GM23338 (cell line): ENCODE measurements at regions not wholly inside any gene's neighbourhood (a gene's known extent, or its start where the extent isn't known, plus 50 kb on each side); places are given as distances from the start of the nearest gene placed in this dataset.

Experiments used
- CREB1 ChIP-seq: fragments of 250-450 bp; sonication (Bioruptor Pico); IDR thresholded peaks from 2 replicates; pipeline ENCODE4 v1.5.0; 2020; ENCODE audit warnings: low read depth, mild to moderate bottlenecking, moderate library complexity
- EZH2 ChIP-seq: fragments of 200-600 bp; sonication (generic); IDR thresholded peaks from one replicate; pipeline ENCODE4 v1.8.0; 2017; ENCODE audit warnings: antibody characterized with exemption, mild to moderate bottlenecking, low read depth; ENCODE audit not compliant: unreplicated experiment
- EZH2phosphoT487 ChIP-seq: fragments of 200-600 bp; sonication (generic); IDR thresholded peaks from one replicate; pipeline ENCODE4 v1.8.1; 2018; ENCODE audit warnings: antibody characterized with exemption; ENCODE audit not compliant: unreplicated experiment
- JUNB ChIP-seq: IDR thresholded peaks from one replicate; pipeline ENCODE4 v1.6.1; 2016; ENCODE audit warnings: antibody characterized with exemption; ENCODE audit not compliant: unreplicated experiment
- NANOG ChIP-seq: IDR thresholded peaks from 2 replicates; pipeline ENCODE4 v1.6.1; 2016; ENCODE audit warnings: antibody characterized with exemption, borderline replicate concordance
- POLR2AphosphoS5 ChIP-seq: IDR thresholded peaks from 2 replicates; pipeline ENCODE4 v1.6.1; 2016; ENCODE audit warnings: antibody characterized with exemption, low read depth
- STAT1 ChIP-seq: IDR thresholded peaks from one replicate; pipeline ENCODE4 v1.6.1; 2016; ENCODE audit warnings: antibody characterized with exemption; ENCODE audit not compliant: unreplicated experiment
- ZNF114 ChIP-seq: fragments of 250-450 bp; sonication (Bioruptor Pico); IDR thresholded peaks from 2 replicates; pipeline ENCODE4 v1.5.0; 2020; ENCODE audit warnings: mild to moderate bottlenecking, moderate library complexity
- ZNF331 ChIP-seq: fragments of 250-450 bp; sonication (Bioruptor Pico); IDR thresholded peaks from 2 replicates; pipeline ENCODE4 v1.5.0; 2020; ENCODE audit warnings: low read depth, mild to moderate bottlenecking, moderate library complexity
- TF ChIP-seq, protein P1 (sequence below), 2 experiments: fragments of 200-600 bp in 1 of 2; sonication (generic) in 1 of 2; conservative IDR thresholded peaks; 2 replicates each; pipeline versions ENCODE4 v1.5.1 to v1.6.1; 2016 to 2017; ENCODE audit warnings: antibody characterized with exemption in 2 of 2, low read depth in 2 of 2, mild to moderate bottlenecking in 2 of 2, moderate library complexity in 1 of 2
- TF ChIP-seq, protein P2 (sequence below): IDR thresholded peaks from one replicate; pipeline ENCODE4 v1.6.1; 2018; ENCODE audit warnings: antibody characterized with exemption; ENCODE audit not compliant: unreplicated experiment
- TF ChIP-seq, protein P3 (sequence below): IDR thresholded peaks from 2 replicates; pipeline ENCODE4 v1.6.1; 2016; ENCODE audit warnings: antibody characterized with exemption
- TF ChIP-seq, protein P4 (sequence below): fragments of 250-450 bp; sonication (Bioruptor Pico); IDR thresholded peaks from 2 replicates; pipeline ENCODE4 v1.5.0; 2020; ENCODE audit warnings: mild to moderate bottlenecking, moderate library complexity

DNA sequence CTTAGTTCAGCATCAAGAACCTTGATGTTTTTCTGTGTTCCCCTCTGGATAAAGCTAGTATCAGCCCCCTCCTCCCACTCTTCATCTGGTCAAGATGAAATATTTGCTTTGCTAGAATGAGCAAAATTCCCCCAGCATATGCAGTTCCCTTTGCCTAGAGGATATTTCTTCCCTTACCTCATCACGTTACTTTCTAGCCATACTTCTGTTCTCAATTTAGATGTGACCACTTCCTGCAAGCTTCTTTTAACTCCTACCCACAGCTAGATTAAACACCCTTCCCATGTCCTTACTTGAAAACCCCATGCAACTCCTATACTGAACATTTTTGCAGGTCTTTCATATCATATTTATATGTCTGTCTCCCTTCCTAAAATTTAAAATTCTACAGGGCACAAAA, 178.9 kb upstream of the TUSC1 start:
- TF ChIP-seq, protein P1, sequence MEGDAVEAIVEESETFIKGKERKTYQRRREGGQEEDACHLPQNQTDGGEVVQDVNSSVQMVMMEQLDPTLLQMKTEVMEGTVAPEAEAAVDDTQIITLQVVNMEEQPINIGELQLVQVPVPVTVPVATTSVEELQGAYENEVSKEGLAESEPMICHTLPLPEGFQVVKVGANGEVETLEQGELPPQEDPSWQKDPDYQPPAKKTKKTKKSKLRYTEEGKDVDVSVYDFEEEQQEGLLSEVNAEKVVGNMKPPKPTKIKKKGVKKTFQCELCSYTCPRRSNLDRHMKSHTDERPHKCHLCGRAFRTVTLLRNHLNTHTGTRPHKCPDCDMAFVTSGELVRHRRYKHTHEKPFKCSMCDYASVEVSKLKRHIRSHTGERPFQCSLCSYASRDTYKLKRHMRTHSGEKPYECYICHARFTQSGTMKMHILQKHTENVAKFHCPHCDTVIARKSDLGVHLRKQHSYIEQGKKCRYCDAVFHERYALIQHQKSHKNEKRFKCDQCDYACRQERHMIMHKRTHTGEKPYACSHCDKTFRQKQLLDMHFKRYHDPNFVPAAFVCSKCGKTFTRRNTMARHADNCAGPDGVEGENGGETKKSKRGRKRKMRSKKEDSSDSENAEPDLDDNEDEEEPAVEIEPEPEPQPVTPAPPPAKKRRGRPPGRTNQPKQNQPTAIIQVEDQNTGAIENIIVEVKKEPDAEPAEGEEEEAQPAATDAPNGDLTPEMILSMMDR (conservative IDR thresholded peaks at IDR 0.05; ENCODE audit: low read depth in 2 of 2) = no peak
- TF ChIP-seq EZH2 (no peak), ZNF114 (CRISPR knock-in tag) (no peak), STAT1 (no peak), POLR2AphosphoS5 (no peak), ZNF331 (CRISPR knock-in tag) (no peak), EZH2phosphoT487 (no peak), NANOG (no peak), JUNB (no peak), CREB1 (CRISPR knock-in tag) (no peak)
- TF ChIP-seq, protein P2, sequence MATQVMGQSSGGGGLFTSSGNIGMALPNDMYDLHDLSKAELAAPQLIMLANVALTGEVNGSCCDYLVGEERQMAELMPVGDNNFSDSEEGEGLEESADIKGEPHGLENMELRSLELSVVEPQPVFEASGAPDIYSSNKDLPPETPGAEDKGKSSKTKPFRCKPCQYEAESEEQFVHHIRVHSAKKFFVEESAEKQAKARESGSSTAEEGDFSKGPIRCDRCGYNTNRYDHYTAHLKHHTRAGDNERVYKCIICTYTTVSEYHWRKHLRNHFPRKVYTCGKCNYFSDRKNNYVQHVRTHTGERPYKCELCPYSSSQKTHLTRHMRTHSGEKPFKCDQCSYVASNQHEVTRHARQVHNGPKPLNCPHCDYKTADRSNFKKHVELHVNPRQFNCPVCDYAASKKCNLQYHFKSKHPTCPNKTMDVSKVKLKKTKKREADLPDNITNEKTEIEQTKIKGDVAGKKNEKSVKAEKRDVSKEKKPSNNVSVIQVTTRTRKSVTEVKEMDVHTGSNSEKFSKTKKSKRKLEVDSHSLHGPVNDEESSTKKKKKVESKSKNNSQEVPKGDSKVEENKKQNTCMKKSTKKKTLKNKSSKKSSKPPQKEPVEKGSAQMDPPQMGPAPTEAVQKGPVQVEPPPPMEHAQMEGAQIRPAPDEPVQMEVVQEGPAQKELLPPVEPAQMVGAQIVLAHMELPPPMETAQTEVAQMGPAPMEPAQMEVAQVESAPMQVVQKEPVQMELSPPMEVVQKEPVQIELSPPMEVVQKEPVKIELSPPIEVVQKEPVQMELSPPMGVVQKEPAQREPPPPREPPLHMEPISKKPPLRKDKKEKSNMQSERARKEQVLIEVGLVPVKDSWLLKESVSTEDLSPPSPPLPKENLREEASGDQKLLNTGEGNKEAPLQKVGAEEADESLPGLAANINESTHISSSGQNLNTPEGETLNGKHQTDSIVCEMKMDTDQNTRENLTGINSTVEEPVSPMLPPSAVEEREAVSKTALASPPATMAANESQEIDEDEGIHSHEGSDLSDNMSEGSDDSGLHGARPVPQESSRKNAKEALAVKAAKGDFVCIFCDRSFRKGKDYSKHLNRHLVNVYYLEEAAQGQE = no peak
- TF ChIP-seq, protein P3, sequence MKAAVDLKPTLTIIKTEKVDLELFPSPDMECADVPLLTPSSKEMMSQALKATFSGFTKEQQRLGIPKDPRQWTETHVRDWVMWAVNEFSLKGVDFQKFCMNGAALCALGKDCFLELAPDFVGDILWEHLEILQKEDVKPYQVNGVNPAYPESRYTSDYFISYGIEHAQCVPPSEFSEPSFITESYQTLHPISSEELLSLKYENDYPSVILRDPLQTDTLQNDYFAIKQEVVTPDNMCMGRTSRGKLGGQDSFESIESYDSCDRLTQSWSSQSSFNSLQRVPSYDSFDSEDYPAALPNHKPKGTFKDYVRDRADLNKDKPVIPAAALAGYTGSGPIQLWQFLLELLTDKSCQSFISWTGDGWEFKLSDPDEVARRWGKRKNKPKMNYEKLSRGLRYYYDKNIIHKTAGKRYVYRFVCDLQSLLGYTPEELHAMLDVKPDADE = no peak
- TF ChIP-seq, protein P4, sequence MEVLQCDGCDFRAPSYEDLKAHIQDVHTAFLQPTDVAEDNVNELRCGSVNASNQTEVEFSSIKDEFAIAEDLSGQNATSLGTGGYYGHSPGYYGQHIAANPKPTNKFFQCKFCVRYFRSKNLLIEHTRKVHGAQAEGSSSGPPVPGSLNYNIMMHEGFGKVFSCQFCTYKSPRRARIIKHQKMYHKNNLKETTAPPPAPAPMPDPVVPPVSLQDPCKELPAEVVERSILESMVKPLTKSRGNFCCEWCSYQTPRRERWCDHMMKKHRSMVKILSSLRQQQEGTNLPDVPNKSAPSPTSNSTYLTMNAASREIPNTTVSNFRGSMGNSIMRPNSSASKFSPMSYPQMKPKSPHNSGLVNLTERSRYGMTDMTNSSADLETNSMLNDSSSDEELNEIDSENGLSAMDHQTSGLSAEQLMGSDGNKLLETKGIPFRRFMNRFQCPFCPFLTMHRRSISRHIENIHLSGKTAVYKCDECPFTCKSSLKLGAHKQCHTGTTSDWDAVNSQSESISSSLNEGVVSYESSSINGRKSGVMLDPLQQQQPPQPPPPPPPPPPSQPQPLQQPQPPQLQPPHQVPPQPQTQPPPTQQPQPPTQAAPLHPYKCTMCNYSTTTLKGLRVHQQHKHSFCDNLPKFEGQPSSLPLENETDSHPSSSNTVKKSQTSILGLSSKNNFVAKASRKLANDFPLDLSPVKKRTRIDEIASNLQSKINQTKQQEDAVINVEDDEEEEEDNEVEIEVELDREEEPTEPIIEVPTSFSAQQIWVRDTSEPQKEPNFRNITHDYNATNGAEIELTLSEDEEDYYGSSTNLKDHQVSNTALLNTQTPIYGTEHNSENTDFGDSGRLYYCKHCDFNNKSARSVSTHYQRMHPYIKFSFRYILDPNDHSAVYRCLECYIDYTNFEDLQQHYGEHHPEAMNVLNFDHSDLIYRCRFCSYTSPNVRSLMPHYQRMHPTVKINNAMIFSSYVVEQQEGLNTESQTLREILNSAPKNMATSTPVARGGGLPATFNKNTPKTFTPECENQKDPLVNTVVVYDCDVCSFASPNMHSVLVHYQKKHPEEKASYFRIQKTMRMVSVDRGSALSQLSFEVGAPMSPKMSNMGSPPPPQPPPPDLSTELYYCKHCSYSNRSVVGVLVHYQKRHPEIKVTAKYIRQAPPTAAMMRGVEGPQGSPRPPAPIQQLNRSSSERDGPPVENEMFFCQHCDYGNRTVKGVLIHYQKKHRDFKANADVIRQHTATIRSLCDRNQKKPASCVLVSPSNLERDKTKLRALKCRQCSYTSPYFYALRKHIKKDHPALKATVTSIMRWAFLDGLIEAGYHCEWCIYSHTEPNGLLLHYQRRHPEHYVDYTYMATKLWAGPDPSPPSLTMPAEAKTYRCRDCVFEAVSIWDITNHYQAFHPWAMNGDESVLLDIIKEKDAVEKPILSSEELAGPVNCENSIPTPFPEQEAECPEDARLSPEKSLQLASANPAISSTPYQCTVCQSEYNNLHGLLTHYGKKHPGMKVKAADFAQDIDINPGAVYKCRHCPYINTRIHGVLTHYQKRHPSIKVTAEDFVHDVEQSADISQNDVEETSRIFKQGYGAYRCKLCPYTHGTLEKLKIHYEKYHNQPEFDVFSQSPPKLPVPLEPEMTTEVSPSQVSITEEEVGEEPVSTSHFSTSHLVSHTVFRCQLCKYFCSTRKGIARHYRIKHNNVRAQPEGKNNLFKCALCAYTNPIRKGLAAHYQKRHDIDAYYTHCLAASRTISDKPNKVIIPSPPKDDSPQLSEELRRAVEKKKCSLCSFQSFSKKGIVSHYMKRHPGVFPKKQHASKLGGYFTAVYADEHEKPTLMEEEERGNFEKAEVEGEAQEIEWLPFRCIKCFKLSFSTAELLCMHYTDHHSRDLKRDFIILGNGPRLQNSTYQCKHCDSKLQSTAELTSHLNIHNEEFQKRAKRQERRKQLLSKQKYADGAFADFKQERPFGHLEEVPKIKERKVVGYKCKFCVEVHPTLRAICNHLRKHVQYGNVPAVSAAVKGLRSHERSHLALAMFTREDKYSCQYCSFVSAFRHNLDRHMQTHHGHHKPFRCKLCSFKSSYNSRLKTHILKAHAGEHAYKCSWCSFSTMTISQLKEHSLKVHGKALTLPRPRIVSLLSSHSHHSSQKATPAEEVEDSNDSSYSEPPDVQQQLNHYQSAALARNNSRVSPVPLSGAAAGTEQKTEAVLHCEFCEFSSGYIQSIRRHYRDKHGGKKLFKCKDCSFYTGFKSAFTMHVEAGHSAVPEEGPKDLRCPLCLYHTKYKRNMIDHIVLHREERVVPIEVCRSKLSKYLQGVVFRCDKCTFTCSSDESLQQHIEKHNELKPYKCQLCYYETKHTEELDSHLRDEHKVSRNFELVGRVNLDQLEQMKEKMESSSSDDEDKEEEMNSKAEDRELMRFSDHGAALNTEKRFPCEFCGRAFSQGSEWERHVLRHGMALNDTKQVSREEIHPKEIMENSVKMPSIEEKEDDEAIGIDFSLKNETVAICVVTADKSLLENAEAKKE (CRISPR knock-in tag) = no peak
